Activated naive CD4-positive, alpha-beta T cell treated with anti-CD3 and anti-CD28 coated beads, Interleukin-2, amount 50 U/mL, for 24 hours (primary cell): ENCODE measurements at regions not wholly inside any gene's neighbourhood (a gene's known extent, or its start where the extent isn't known, plus 50 kb on each side); places are given as distances from the start of the nearest gene placed in this dataset.
A peak's percentile ranks its signal among the peaks of the same experiment; 100 is the strongest.

ENCODE experiments used
- H3K27ac Mint-ChIP-seq: one replicate; pipeline ENCODE4 v1.8.0; 2021; ENCODE audit warnings: mild to moderate bottlenecking, mixed read lengths
- H3K27me3 Mint-ChIP-seq: one replicate; pipeline ENCODE4 v1.8.0; 2021; ENCODE audit warnings: mixed read lengths
- H3K36me3 Mint-ChIP-seq: one replicate; pipeline ENCODE4 v1.8.0; 2021; ENCODE audit warnings: mixed read lengths
- H3K4me1 Mint-ChIP-seq: one replicate; pipeline ENCODE4 v1.8.0; 2021; ENCODE audit warnings: mixed read lengths
- H3K4me3 Mint-ChIP-seq: one replicate; pipeline ENCODE4 v1.8.0; 2021; ENCODE audit warnings: mild to moderate bottlenecking, mixed read lengths
- H3K9me3 Mint-ChIP-seq: one replicate; pipeline ENCODE4 v1.8.0; 2021; ENCODE audit warnings: mixed read lengths

GRCh38 chr16:85461022-85461813 lies 151.9 kb upstream of the GSE1 start:
- peaks cover 8% of the 10 kb centered on the region for H3K27me3 Mint-ChIP-seq

DNA sequence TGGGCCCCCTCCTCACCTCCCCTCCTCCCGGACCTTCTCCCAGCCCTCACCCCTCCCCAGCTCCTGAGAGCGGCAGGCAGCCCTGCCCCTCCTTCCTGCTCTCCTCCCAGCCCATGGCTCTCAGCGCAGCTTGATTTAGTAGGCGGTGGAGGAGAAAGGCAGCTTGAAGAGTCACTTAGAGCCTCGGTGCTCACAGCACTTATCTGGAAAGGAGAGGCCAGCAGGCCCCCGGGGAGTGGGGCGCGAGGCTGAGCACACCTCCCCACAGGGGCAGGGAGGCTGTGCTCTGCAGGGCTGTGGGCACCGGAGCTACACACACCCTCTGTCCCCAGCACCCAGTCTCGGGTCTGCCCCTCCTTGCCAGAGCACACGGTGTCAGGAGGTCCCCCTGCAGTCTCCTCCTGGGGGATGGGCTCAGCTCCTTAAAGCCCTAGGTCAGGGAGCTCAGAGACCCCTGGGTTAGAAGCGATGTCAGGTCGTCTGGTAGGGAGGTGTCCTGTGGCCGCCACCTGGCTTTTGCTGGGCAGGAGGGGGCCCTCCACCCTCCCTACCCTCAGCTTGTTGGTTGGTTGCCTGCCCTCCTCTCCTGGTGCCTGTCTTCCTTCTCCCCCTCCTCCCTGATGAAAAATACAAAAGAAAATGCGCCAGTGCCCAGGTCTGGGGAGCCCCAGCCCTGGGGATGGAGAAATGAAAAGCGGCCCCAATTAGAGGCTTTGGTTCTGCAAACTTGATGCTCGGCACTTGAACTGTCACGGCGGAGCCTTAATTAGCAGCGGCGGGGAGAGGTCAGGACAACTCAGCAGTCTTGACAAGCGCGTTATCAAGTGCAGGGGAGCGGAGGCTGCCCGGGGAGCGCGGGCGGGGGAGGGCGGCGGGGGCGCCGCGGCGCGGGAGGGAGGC lies 151.1 kb upstream of the GSE1 start:
- no peaks in the 10 kb centered on the region for H3K9me3 Mint-ChIP-seq
- no peaks in the 10 kb centered on the region for H3K36me3 Mint-ChIP-seq
- H3K27ac Mint-ChIP-seq, result no peak overlapping the region
- H3K27me3 Mint-ChIP-seq, result peaks cover 8% of the 10 kb centered on the region
- peaks cover 8% of the 10 kb centered on the region for H3K4me1 Mint-ChIP-seq
- H3K4me3 Mint-ChIP-seq, result peak overlapping the region; percentile 85

More at GRCh38 chr16:85461022-85461813, 151.9 kb upstream of the GSE1 start:
- H3K4me1 Mint-ChIP-seq, result peaks cover 8% of the 10 kb centered on the region
- no peak overlapping the region for H3K4me3 Mint-ChIP-seq
- H3K27ac Mint-ChIP-seq, result no peak overlapping the region
- no peaks in the 10 kb centered on the region for H3K36me3 Mint-ChIP-seq
- H3K9me3 Mint-ChIP-seq, result no peaks in the 10 kb centered on the region

DNA sequence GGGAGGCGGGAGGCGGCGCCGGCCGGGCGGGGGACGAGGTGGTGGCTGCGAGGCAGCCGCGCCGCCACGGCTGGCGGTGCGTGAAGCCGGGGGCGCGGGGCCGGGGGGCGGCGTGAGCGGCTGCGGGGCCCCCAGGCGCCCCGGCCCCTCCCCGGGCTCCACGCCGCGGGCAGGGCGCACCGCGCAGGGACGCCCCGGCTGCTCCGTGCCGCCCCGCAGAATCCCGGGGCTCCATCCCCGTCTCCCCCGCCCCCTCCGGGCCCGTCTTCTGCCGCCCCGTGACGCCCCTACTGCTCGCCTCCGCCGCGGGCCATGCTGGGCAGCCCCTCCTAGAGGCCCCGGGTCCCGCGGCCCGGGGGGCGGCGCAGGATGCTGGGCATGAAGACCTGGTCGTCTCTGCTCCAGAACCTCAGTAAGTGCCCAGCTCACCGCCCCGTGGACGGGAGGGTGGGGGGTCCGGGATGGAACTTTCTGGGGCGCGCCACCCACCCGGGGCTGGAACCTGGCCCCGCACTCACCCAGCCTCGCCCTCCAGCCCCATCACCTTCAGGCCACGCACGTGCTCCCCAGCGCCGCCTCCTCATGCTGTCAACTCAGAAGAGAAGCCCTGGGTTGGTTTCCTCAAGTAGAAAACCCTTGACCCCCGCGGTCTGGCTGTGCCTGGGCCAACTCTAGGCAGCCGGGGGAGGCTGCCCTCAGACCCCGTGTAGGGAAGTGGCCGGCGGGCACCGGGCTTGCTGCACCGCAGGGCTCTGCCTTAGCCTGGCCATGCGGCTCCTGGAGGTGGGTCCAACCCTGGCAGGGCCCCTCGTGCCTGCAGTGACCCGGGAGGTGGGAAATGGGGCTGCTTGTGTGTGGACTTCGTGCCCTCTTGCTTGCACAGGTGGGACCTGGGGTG lies 150.2 kb upstream of the GSE1 start:
- H3K36me3 Mint-ChIP-seq, result no peaks in the 10 kb centered on the region
- no peak overlapping the region for H3K27ac Mint-ChIP-seq
- peaks cover 8% of the 10 kb centered on the region for H3K4me1 Mint-ChIP-seq
- H3K4me3 Mint-ChIP-seq, result peak overlapping the region; percentile 44
- H3K9me3 Mint-ChIP-seq, result no peaks in the 10 kb centered on the region
- H3K27me3 Mint-ChIP-seq, result peaks cover 12% of the 10 kb centered on the region

- no peak overlapping the region for H3K4me3 Mint-ChIP-seq
- H3K27me3 Mint-ChIP-seq, result peaks cover 12% of the 10 kb centered on the region
- peaks cover 8% of the 10 kb centered on the region for H3K4me1 Mint-ChIP-seq
- no peaks in the 10 kb centered on the region for H3K9me3 Mint-ChIP-seq
- no peak overlapping the region for H3K27ac Mint-ChIP-seq
- H3K36me3 Mint-ChIP-seq, result no peaks in the 10 kb centered on the region
These were observed 149.3 kb upstream of the GSE1 start for GRCh38 chr16:85463672-85464382.

DNA sequence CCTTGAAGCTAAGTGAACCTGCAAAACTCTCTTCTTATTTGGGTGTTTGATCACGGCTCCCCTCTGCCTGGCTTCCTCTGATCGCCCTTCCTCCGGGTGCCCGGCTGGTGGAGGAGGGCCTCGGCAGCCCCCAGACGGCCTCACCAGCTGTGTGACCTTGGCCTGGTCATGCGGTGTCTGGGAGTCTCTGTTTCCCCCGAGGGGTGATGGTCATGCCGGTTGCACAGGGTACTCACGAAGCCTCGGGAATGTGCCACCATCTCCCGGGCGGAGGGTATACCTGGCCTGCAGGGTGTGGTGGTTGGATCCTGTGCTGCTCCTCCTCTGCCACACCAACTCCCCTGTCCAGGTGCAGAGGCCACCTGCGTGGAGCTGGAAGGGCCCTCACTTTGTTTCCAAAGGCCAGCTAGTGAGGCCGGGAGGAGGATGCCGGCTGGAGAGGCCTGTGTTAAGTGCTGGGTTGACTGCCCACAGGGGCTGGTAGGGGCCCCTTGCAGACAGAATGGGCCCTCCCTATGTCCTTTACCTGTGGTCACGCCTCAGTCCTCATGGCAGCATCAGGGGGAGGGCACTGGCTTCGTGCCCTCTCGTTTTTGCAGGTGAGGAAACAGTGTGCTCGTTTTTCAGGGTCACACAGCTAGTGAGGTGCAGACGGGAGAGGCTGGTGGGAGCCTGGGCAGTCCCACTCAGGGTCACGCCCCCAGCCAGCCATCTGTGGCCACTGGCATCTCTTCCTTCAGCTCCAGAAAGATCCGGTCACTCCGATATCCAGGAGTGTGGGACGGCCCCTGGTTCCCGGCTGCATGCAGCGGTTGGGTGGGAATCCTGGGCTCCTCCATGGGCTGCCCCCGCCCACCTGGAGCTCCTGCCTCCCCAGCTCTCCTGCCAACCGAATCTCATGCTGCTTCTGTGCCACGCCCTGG lies 148.5 kb upstream of the GSE1 start:
- H3K27ac Mint-ChIP-seq, result no peak overlapping the region
- peaks cover 12% of the 10 kb centered on the region for H3K27me3 Mint-ChIP-seq
- H3K36me3 Mint-ChIP-seq, result no peaks in the 10 kb centered on the region
- no peak overlapping the region for H3K4me3 Mint-ChIP-seq
- no peaks in the 10 kb centered on the region for H3K9me3 Mint-ChIP-seq
- H3K4me1 Mint-ChIP-seq, result peaks cover 8% of the 10 kb centered on the region

DNA sequence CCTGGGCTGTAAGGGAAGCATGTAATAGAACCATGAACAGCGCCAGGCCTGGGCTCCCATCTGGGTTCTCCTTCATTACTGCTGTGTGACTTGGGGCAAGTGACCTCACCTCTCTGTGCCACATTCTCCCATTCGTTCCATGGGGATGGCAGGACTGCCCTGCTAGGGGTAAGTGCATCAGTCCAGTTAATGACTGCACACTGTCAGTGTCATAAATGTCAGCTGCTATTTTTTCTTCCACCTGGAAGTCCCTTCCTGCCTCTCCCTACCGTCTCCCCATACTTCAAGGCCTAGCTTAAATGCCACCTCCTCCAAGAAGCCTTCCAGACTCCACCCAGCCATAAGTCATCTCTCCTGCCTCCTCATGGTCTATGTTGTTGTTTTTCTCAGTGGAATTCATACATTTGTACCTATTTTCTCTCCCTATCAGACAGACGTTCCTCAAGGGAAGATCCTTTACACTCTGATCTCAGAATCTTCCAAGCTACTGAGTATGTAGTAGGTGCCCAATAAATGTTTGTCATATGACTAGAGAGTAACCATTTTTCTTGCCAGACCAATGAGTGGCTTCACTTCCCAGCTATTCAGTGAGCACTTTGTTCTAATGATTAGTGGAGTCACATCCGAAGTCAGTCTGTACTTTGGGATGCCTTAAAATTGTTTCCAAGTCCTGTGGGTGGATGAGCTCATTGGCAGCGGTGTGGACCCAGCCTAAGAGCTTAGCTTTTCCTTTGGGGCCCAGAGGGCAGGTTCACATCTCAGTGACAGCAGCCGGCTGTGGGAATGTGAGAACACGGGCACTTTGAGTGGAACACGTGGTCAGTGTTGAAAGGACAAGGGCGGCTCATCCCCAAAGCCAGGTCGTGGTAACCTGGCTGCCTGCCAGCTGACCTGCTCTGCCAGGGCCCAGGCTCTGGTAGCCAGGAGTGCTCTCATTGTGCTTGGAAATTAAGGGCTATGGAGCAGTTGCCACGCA lies 147.5 kb upstream of the GSE1 start:
- no peaks in the 10 kb centered on the region for H3K9me3 Mint-ChIP-seq
- peaks cover 8% of the 10 kb centered on the region for H3K4me1 Mint-ChIP-seq
- peaks cover 12% of the 10 kb centered on the region for H3K27me3 Mint-ChIP-seq
- no peaks in the 10 kb centered on the region for H3K36me3 Mint-ChIP-seq
- H3K4me3 Mint-ChIP-seq, result no peak overlapping the region
- H3K27ac Mint-ChIP-seq, result no peak overlapping the region

- Mint-ChIP-seq H3K4me1 (peaks cover 8% of the 10 kb centered on the region), H3K27ac (no peak overlapping the region), H3K36me3 (no peaks in the 10 kb centered on the region), H3K9me3 (no peaks in the 10 kb centered on the region), H3K4me3 (no peak overlapping the region), H3K27me3 (peaks cover 12% of the 10 kb centered on the region)
These were observed 146.8 kb upstream of the GSE1 start for GRCh38 chr16:85466304-85466700.

- H3K36me3 Mint-ChIP-seq, result no peaks in the 10 kb centered on the region
- peaks cover 12% of the 10 kb centered on the region for H3K27me3 Mint-ChIP-seq
- peaks cover 6% of the 10 kb centered on the region for H3K4me1 Mint-ChIP-seq
- no peak overlapping the region for H3K4me3 Mint-ChIP-seq
- H3K9me3 Mint-ChIP-seq, result no peaks in the 10 kb centered on the region
- no peak overlapping the region for H3K27ac Mint-ChIP-seq
These were observed 146.1 kb upstream of the GSE1 start for GRCh38 chr16:85466989-85467388.

DNA sequence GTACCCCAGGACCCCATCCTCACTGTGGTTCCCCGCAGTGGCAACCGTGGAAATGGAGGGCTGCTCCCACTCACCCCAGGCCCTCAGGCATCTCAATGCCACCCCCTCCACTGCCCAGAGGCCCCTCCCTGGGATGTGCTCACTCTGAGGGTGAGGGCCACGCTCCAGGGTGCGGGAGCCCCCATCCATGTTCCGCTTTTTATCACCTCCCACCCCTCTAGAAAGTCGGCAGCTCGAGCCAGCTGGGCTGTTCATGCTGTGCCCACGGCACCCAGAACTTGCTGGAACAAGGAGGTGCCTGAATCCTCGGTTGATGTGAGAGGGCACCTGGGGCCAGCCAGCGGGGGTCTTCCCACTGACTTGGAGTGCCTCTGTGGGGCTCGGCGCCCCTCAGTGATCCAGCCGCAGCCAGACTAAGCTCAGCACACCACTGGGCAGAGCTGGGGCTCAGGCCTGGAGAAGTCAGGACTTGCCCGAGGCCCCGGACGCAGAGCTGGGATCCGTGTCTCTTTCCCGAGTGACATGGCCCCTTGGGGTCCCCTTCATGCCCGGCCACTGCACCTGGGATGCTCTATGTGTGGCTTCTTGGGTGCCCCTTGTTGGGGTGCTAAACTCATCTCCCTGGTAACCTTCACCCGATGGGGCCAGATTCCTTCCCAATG lies 143.1 kb upstream of the GSE1 start:
- Mint-ChIP-seq H3K27ac (no peak overlapping the region), H3K4me1 (no peaks in the 10 kb centered on the region), H3K36me3 (no peaks in the 10 kb centered on the region), H3K9me3 (no peaks in the 10 kb centered on the region), H3K4me3 (no peak overlapping the region), H3K27me3 (peaks cover 8% of the 10 kb centered on the region)

DNA sequence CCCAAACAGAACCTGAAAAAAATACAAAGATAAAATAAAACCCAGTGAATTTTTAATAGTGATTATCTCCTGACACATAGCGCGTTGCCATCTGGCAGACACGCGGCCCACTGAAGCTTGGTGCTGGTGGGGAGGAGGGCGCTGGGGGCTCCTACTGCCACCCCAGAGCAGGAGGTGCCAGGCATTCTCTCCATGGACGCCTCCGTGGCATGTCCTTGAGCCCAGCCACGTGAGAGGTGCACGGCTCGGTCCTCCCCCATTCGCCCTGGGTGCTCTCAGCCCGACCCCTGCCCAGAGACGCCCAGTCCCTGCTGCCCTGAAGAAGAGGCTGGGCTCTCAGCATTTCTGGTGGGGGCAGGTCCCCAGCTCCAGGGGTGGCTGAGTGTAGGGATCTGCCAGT lies 142.2 kb upstream of the GSE1 start:
- Mint-ChIP-seq H3K4me1 (no peaks in the 10 kb centered on the region), H3K9me3 (no peaks in the 10 kb centered on the region), H3K4me3 (no peak overlapping the region), H3K27ac (no peak overlapping the region), H3K36me3 (no peaks in the 10 kb centered on the region), H3K27me3 (peaks cover 3% of the 10 kb centered on the region)

DNA sequence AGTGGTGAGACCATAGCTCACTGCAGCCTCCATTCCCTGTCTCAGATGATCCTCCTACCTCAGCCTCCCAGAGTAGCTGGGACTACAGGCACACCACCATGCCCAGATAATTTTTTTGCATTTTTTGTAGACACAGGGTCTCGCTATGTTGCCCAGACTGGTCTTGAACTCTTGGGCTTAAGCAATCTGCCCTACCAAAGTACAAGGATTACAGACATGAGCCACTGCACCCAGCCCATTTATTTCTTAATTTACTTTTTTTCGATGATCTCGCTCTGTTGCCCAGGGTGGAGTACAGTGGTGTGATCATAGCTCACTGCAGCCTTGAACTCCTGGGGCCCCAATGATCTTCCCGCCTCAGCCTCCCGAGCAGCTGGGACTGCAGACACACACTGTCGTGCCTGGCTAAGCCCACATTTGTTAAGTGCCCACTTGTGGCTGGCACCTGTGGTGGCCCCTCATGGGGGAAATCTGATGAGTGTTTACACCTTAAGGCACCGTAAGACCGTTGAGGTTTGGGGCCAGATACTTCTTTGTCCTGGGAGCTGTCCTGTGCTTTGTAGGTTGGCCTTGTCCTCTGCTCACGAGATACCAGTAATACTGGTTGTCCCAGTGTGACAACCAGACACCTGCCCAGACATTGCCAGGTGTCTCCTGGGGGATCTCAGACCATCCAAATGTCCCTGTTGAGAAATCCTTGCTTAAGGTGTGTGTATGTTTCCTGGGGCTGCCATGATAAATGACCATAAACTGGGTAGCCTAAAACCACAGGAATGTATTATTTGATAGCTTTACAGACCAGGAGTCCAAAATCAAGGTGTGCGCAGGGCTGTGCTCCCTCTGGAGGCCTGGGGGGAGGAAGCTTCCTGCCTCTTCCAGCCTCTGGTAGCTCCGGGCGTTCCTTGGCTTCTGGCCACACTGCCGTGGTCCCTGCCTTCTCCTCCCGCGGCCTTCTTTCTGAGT lies 141.4 kb upstream of the GSE1 start:
- H3K27me3 Mint-ChIP-seq, result peaks cover 3% of the 10 kb centered on the region
- H3K27ac Mint-ChIP-seq, result no peak overlapping the region
- no peaks in the 10 kb centered on the region for H3K4me1 Mint-ChIP-seq
- no peak overlapping the region for H3K4me3 Mint-ChIP-seq
- no peaks in the 10 kb centered on the region for H3K36me3 Mint-ChIP-seq
- H3K9me3 Mint-ChIP-seq, result no peaks in the 10 kb centered on the region

GRCh38 chr16:85472514-85472913 lies 140.6 kb upstream of the GSE1 start:
- Mint-ChIP-seq H3K9me3 (no peaks in the 10 kb centered on the region), H3K4me1 (no peaks in the 10 kb centered on the region), H3K36me3 (no peaks in the 10 kb centered on the region), H3K4me3 (no peak overlapping the region), H3K27ac (no peak overlapping the region), H3K27me3 (peaks cover under 1% of the 10 kb centered on the region)
